NCI-H146 treated with DMSO at 0.1 percent for 48 hours (cell line): ENCODE measurements at regions not wholly inside any gene's neighbourhood (a gene's known extent, or its start where the extent isn't known, plus 50 kb on each side); places are given as distances from the start of the nearest gene placed in this dataset.
"Not testable (repeated sequence)": the region's sequence is repeated elsewhere in the genome, so short reads cannot be mapped to it uniquely, and the experiment has no call there.

Source experiments
- DNase-seq: peaks from one replicate; lab custom pipeline; 2025; ENCODE audit not compliant: unreplicated experiment; lab: John Stamatoyannopoulos, UW

GRCh38 chr12:46522071-46522470 is 149.5 kb upstream of the SLC38A2 start:
- no peak for DNase-seq

GRCh38 chr12:46521145-46521544 is 148.6 kb upstream of the SLC38A2 start:
- no peak for DNase-seq

GRCh38 chr12:46519407-46519806 is 146.8 kb upstream of the SLC38A2 start:
- DNase-seq = no peak

GRCh38 chr12:46518729-46519128 is 146.2 kb upstream of the SLC38A2 start:
- DNase-seq = no peak

- no peak for DNase-seq
These were observed 145.6 kb upstream of the SLC38A2 start for GRCh38 chr12:46518169-46518568.

- DNase-seq = no peak
These were observed 145.0 kb upstream of the SLC38A2 start for GRCh38 chr12:46517579-46517962.

- no peak for DNase-seq
These were observed 144.5 kb upstream of the SLC38A2 start for GRCh38 chr12:46516933-46517578.

- DNase-seq = no peak
These were observed 143.8 kb upstream of the SLC38A2 start for GRCh38 chr12:46516238-46516932.

- DNase-seq = no peak
These were observed 143.3 kb upstream of the SLC38A2 start for GRCh38 chr12:46515829-46516228.

- no peak for DNase-seq
These were observed 142.3 kb upstream of the SLC38A2 start for GRCh38 chr12:46514886-46515285.

GRCh38 chr12:46510257-46510656 is 137.7 kb upstream of the SLC38A2 start:
- not testable (repeated sequence) for DNase-seq

GRCh38 chr12:46509135-46509534 is 136.6 kb upstream of the SLC38A2 start:
- DNase-seq = no peak

GRCh38 chr12:46508651-46509050 is 136.1 kb upstream of the SLC38A2 start:
- no peak for DNase-seq

- DNase-seq = no peak
These were observed 135.2 kb upstream of the SLC38A2 start for GRCh38 chr12:46507766-46508165.

GRCh38 chr12:46506961-46507360 is 134.4 kb upstream of the SLC38A2 start:
- no peak for DNase-seq

- DNase-seq = no peak
These were observed 133.6 kb upstream of the SLC38A2 start for GRCh38 chr12:46506198-46506597.

- no peak for DNase-seq
These were observed 131.9 kb upstream of the SLC38A2 start for GRCh38 chr12:46504494-46504893.

- DNase-seq = no peak
These were observed 131.1 kb upstream of the SLC38A2 start for GRCh38 chr12:46503637-46504175.

GRCh38 chr12:46500673-46501072 is 128.1 kb upstream of the SLC38A2 start:
- no peak for DNase-seq

- DNase-seq = no peak
These were observed 127.3 kb upstream of the SLC38A2 start for GRCh38 chr12:46499901-46500300.

- no peak for DNase-seq
These were observed 126.7 kb upstream of the SLC38A2 start for GRCh38 chr12:46499226-46499625.

GRCh38 chr12:46497739-46498138 is 125.2 kb upstream of the SLC38A2 start:
- DNase-seq = no peak

- no peak for DNase-seq
These were observed 121.9 kb upstream of the SLC38A2 start for GRCh38 chr12:46494424-46494823.
